IMR-90 (cell line): ENCODE measurements at regions not wholly inside any gene's neighbourhood (a gene's known extent, or its start where the extent isn't known, plus 50 kb on each side); places are given as distances from the start of the nearest gene placed in this dataset.

Experiments used
- ATAC-seq: fragments of 200-7000 bp; cut with Tn5 transposase; 2 replicates; pipeline ENCODE4 v1.9.1; 2020; ENCODE audit warnings: low read depth, mild to moderate bottlenecking, moderate library complexity
- BruUV-seq: library from RNA; stranded (reverse); fragments of 400-500 nt; replicated peaks from 2 replicates; lab custom pipeline; 2021; lab: Mats Ljungman, UMichigan
- CTCF ChIA-PET: fragments of 300-600 bp; formaldehyde crosslinking; extraction: SDS; loops from one replicate; lab custom pipeline; 2021; ENCODE audit warnings: antibody characterized with exemption; lab: Yijun Ruan, JAX
- POLR2A ChIA-PET: fragments of 300-600 bp; sonication (Branson Sonifier 250); formaldehyde crosslinking; loops from one replicate; lab custom pipeline; 2022; ENCODE audit warnings: antibody characterized with exemption; ENCODE audit not compliant: unreplicated experiment; lab: Charles Lee
- DNase-seq: peaks from one replicate; pipeline ENCODE4 v3.0.0; 2013
- H2AFZ ChIP-seq: replicated peaks from 2 replicates; pipeline ENCODE3; 2013; ENCODE audit warnings: low read length, mild to moderate bottlenecking; ENCODE audit not compliant: poor library complexity
- H2AK5ac ChIP-seq: 2 replicates; pipeline ENCODE4 v1.6.1; 2013; ENCODE audit warnings: low read depth, low read length, inconsistent platforms
- H2AK9ac ChIP-seq: replicated peaks from 2 replicates; pipeline ENCODE3; 2013; ENCODE audit warnings: mild to moderate bottlenecking, low read depth, low read length, moderate library complexity; ENCODE audit not compliant: poor library complexity
- H2BK120ac ChIP-seq: 2 replicates; pipeline ENCODE4 v1.6.1; 2013; ENCODE audit warnings: low read depth, low read length, inconsistent platforms
- H2BK15ac ChIP-seq: 3 replicates; pipeline ENCODE4 v1.6.1; 2013; ENCODE audit warnings: low read depth, low read length, inconsistent platforms
- H2BK20ac ChIP-seq: 2 replicates; pipeline ENCODE4 v1.6.1; 2013; ENCODE audit warnings: low read depth, mild to moderate bottlenecking, inconsistent platforms, low read length, moderate library complexity
- H2BK5ac ChIP-seq: 2 replicates; pipeline ENCODE4 v1.6.1; 2013; ENCODE audit warnings: mild to moderate bottlenecking, low read depth, low read length, inconsistent platforms; ENCODE audit not compliant: poor library complexity, severe bottlenecking
- H3K14ac ChIP-seq: replicated peaks from 2 replicates; pipeline ENCODE4 v1.6.1; 2013; ENCODE audit warnings: low read depth, low read length, inconsistent platforms
- H3K18ac ChIP-seq: 2 replicates; pipeline ENCODE4 v1.6.1; 2013; ENCODE audit warnings: low read depth, low read length, control low read depth
- H3K23ac ChIP-seq: 2 replicates; pipeline ENCODE4 v1.6.1; 2013; ENCODE audit warnings: low read depth, low read length, inconsistent platforms
- H3K27ac ChIP-seq: 2 replicates; pipeline ENCODE4 v1.5.1; 2013; ENCODE audit warnings: mild to moderate bottlenecking, control low read depth, low read length; ENCODE audit not compliant: insufficient read depth
- H3K27me3 ChIP-seq: 2 replicates; pipeline ENCODE4 v1.6.1; 2013; ENCODE audit warnings: low read length; ENCODE audit not compliant: control insufficient read depth, insufficient read depth
- H3K36me3 ChIP-seq: 2 replicates; pipeline ENCODE4 v1.6.1; 2013; ENCODE audit warnings: low read length, mixed read lengths; ENCODE audit not compliant: control insufficient read depth, insufficient read depth
- H3K4ac ChIP-seq: 2 replicates; pipeline ENCODE4 v1.6.1; 2013; ENCODE audit warnings: low read depth, low read length, inconsistent platforms
- H3K4me1 ChIP-seq: 2 replicates; pipeline ENCODE4 v1.6.1; 2013; ENCODE audit warnings: low read length, mixed read lengths; ENCODE audit not compliant: control insufficient read depth, insufficient read depth
- H3K4me2 ChIP-seq: 2 replicates; pipeline ENCODE4 v1.6.1; 2013; ENCODE audit warnings: low read depth, mild to moderate bottlenecking, control low read depth, low read length, moderate library complexity
- H3K4me3 ChIP-seq: 2 replicates; pipeline ENCODE4 v1.5.1; 2013; ENCODE audit warnings: low read depth, mild to moderate bottlenecking, control low read depth, low read length, moderate library complexity; ENCODE audit not compliant: insufficient read depth
- H3K56ac ChIP-seq: 2 replicates; pipeline ENCODE4 v1.6.1; 2013; ENCODE audit warnings: low read length, inconsistent platforms; ENCODE audit not compliant: insufficient read depth; ENCODE audit errors: extremely low read depth
- H3K79me1 ChIP-seq, 2 experiments: 2 replicates each; pipeline ENCODE4 v1.6.1; 2013; ENCODE audit warnings: low read length in 2 of 2, inconsistent platforms in 1 of 2, low read depth in 1 of 2
- H3K9ac ChIP-seq: 2 replicates; pipeline ENCODE4 v1.6.1; 2013; ENCODE audit warnings: low read depth, low read length, control low read depth
- H3K9me1 ChIP-seq: 2 replicates; pipeline ENCODE4 v1.6.1; 2013; ENCODE audit warnings: low read length, inconsistent platforms; ENCODE audit not compliant: insufficient read depth
- H3K9me3 ChIP-seq: 2 replicates; pipeline ENCODE4 v1.6.1; 2013; ENCODE audit warnings: low read length; ENCODE audit not compliant: control insufficient read depth, insufficient read depth
- H4K20me1 ChIP-seq: 2 replicates; pipeline ENCODE4 v1.6.1; 2013; ENCODE audit warnings: low read length, inconsistent platforms; ENCODE audit not compliant: insufficient read depth
- H4K5ac ChIP-seq: 2 replicates; pipeline ENCODE4 v1.6.1; 2013; ENCODE audit warnings: mild to moderate bottlenecking, low read depth, low read length, control low read depth
- H4K8ac ChIP-seq, 2 experiments: 2 replicates each; pipeline ENCODE4 v1.6.1; 2013; ENCODE audit warnings: low read depth in 2 of 2, low read length in 2 of 2, control low read depth in 1 of 2, inconsistent platforms in 1 of 2
- H4K91ac ChIP-seq: 2 replicates; pipeline ENCODE4 v1.6.1; 2013; ENCODE audit warnings: low read depth, low read length, inconsistent platforms; ENCODE audit not compliant: insufficient read depth
- BHLHE40 ChIP-seq: fragments of 150-350 bp; IDR thresholded peaks from 2 replicates; pipeline ENCODE4 v1.6.1; 2016; ENCODE audit warnings: mild to moderate bottlenecking, low read depth, low read length
- CEBPB ChIP-seq: IDR thresholded peaks from 2 replicates; pipeline ENCODE4 v1.6.1; 2012; ENCODE audit warnings: low read depth, low read length, improper control_type of control experiment
- CHD1 ChIP-seq: IDR thresholded peaks from 2 replicates; pipeline ENCODE4 v1.6.1; 2012; ENCODE audit warnings: low read depth, low read length, improper control_type of control experiment
- FOS ChIP-seq: fragments of 150-350 bp; IDR thresholded peaks from 2 replicates; pipeline ENCODE4 v1.6.1; 2016; ENCODE audit warnings: low read depth, low read length
- MAFK ChIP-seq: IDR thresholded peaks from 2 replicates; pipeline ENCODE4 v1.6.1; 2012; ENCODE audit warnings: low read depth, low read length, improper control_type of control experiment
- MAZ ChIP-seq: IDR thresholded peaks from 2 replicates; pipeline ENCODE4 v1.6.1; 2012; ENCODE audit warnings: low read depth, mild to moderate bottlenecking, low read length, improper control_type of control experiment, moderate library complexity, borderline replicate concordance
- MXI1 ChIP-seq: IDR thresholded peaks from 2 replicates; pipeline ENCODE4 v1.6.1; 2012; ENCODE audit warnings: low read depth, mild to moderate bottlenecking, low read length, moderate library complexity, borderline replicate concordance
- NFE2L2 ChIP-seq: fragments of 150-350 bp; IDR thresholded peaks from 2 replicates; pipeline ENCODE4 v1.6.1; 2016; ENCODE audit warnings: low read depth, mild to moderate bottlenecking, low read length
- POLR2A ChIP-seq: IDR thresholded peaks from 2 replicates; pipeline ENCODE4 v1.6.1; 2012; ENCODE audit warnings: mild to moderate bottlenecking, low read depth, low read length
- RAD21 ChIP-seq: IDR thresholded peaks from 2 replicates; pipeline ENCODE4 v1.6.1; 2012; ENCODE audit warnings: low read length, improper control_type of control experiment
- RCOR1 ChIP-seq: IDR thresholded peaks from 2 replicates; pipeline ENCODE4 v1.6.1; 2012; ENCODE audit warnings: mild to moderate bottlenecking, low read length, improper control_type of control experiment; ENCODE audit not compliant: insufficient replicate concordance
- RFX5 ChIP-seq: IDR thresholded peaks from 2 replicates; pipeline ENCODE4 v1.8.0; 2012; ENCODE audit warnings: low read depth, mild to moderate bottlenecking, low read length, moderate library complexity
- SMC3 ChIP-seq: fragments of 150-350 bp; IDR thresholded peaks from 2 replicates; pipeline ENCODE4 v1.6.1; 2016; ENCODE audit warnings: low read depth, mild to moderate bottlenecking, antibody characterized with exemption, low read length, moderate library complexity
- dilution Hi-C: fragments of 300-500 bp; cut with HindIII; formaldehyde crosslinking; loops from one replicate; pipeline ENCODE4 v1.14.3; 2018; ENCODE audit warnings: low sequenced_read_pairs; ENCODE audit not compliant: unreplicated experiment
- in situ Hi-C: fragments of 300-500 bp; cut with MboI; formaldehyde crosslinking; loops from 3 replicates; pipeline ENCODE4 v1.14.3; 2019; ENCODE audit warnings: low sequenced_read_pairs, inconsistent platforms, mixed read lengths
- intact Hi-C: fragments of 100-400 bp; cut with micrococcal nuclease; formaldehyde crosslinking; loops from 2 replicates; pipeline ENCODE4 v1.10.0; 2022
- TF ChIP-seq, protein P1 (sequence below): conservative IDR thresholded peaks from 2 replicates; pipeline ENCODE4 v1.5.1; 2012; ENCODE audit warnings: mild to moderate bottlenecking, low read depth, low read length, improper control_type of control experiment
- TF ChIP-seq, protein P2 (sequence below): fragments of 150-350 bp; IDR thresholded peaks from 2 replicates; pipeline ENCODE4 v1.6.1; 2017; ENCODE audit warnings: mild to moderate bottlenecking, antibody characterized with exemption, low read length, low read depth
- TF ChIP-seq, protein P3 (sequence below): fragments of 150-350 bp; IDR thresholded peaks from 2 replicates; pipeline ENCODE4 v1.6.1; 2016; ENCODE audit warnings: low read depth, mild to moderate bottlenecking, low read length, moderate library complexity, borderline replicate concordance

DNA sequence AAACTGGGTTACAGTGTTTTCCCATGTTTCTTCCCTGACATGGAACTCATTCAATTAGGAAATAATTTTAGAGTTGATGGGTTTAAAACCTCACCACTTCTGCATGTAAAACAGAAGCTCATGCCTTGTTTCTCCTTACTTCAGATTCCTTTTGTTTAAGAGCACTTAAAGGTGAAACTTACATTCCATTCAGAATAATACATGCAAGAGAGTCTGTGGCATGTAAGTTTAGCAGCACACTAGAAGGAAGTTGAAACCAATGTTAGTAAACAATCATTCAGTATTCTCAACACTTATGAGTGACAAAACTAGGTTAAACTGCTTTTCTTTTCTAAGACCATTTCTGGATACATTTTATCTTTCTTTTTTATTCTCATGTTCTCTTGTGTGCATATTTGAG lies 495.6 kb upstream of the PTCHD4 start:
- Histone ChIP-seq H4K5ac (no peak overlapping the region), H2AK5ac (no peak overlapping the region), H3K36me3 (no peaks in the 10 kb centered on the region), H3K9ac (no peak overlapping the region), H3K4me1 (no peaks in the 10 kb centered on the region), H3K9me3 (no peaks in the 10 kb centered on the region), H3K27me3 (no peaks in the 10 kb centered on the region; the same call in 1 of the 2 replicates), H3K14ac (no peak overlapping the region), H3K18ac (no peak overlapping the region), H2AFZ (no peak overlapping the region), H3K79me1 (no peaks in the 10 kb centered on the region), H4K20me1 (no peaks in the 10 kb centered on the region), H3K9me1 (no peaks in the 10 kb centered on the region), H3K4me3 (no peak overlapping the region), H3K23ac (no peak overlapping the region), H2BK120ac (no peak overlapping the region), H3K4me2 (no peak overlapping the region), H2BK20ac (no peak overlapping the region), H3K27ac (no peak overlapping the region), H3K56ac (no peak overlapping the region), H2BK15ac (no peak overlapping the region), H3K4ac (no peak overlapping the region), H4K91ac (no peak overlapping the region), H4K8ac (no peak overlapping the region), H2AK9ac (no peak overlapping the region), H2BK5ac (no peak overlapping the region)
- BruUV-seq = no TSS peak
- intact Hi-C loops (no loop called here), in situ Hi-C loops (no loop called here), dilution Hi-C loops (no loop called here)
- ATAC-seq (no peak), DNase-seq (no peak)
- no peak for TF ChIP-seq MXI1
- TF ChIP-seq CHD1 = no peak
- TF ChIP-seq BHLHE40 = no peak
- TF ChIP-seq POLR2A = no peak
- no peak for TF ChIP-seq RFX5
- TF ChIP-seq CEBPB = no peak
- no peak for TF ChIP-seq FOS
- TF ChIP-seq, protein P1, sequence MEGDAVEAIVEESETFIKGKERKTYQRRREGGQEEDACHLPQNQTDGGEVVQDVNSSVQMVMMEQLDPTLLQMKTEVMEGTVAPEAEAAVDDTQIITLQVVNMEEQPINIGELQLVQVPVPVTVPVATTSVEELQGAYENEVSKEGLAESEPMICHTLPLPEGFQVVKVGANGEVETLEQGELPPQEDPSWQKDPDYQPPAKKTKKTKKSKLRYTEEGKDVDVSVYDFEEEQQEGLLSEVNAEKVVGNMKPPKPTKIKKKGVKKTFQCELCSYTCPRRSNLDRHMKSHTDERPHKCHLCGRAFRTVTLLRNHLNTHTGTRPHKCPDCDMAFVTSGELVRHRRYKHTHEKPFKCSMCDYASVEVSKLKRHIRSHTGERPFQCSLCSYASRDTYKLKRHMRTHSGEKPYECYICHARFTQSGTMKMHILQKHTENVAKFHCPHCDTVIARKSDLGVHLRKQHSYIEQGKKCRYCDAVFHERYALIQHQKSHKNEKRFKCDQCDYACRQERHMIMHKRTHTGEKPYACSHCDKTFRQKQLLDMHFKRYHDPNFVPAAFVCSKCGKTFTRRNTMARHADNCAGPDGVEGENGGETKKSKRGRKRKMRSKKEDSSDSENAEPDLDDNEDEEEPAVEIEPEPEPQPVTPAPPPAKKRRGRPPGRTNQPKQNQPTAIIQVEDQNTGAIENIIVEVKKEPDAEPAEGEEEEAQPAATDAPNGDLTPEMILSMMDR = no peak
- TF ChIP-seq RCOR1 = no peak
- no peak for TF ChIP-seq MAZ
- no peak for TF ChIP-seq RAD21
- TF ChIP-seq NFE2L2 = no peak
- TF ChIP-seq SMC3 = no peak
- TF ChIP-seq, protein P2, sequence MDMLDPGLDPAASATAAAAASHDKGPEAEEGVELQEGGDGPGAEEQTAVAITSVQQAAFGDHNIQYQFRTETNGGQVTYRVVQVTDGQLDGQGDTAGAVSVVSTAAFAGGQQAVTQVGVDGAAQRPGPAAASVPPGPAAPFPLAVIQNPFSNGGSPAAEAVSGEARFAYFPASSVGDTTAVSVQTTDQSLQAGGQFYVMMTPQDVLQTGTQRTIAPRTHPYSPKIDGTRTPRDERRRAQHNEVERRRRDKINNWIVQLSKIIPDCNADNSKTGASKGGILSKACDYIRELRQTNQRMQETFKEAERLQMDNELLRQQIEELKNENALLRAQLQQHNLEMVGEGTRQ = no peak
- TF ChIP-seq, protein P3, sequence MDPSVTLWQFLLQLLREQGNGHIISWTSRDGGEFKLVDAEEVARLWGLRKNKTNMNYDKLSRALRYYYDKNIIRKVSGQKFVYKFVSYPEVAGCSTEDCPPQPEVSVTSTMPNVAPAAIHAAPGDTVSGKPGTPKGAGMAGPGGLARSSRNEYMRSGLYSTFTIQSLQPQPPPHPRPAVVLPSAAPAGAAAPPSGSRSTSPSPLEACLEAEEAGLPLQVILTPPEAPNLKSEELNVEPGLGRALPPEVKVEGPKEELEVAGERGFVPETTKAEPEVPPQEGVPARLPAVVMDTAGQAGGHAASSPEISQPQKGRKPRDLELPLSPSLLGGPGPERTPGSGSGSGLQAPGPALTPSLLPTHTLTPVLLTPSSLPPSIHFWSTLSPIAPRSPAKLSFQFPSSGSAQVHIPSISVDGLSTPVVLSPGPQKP = no peak
- no peak for TF ChIP-seq MAFK
- POLR2A ChIA-PET = no interaction called here
- CTCF ChIA-PET = interaction anchor here (0.6 kb wide), 2 partner anchors 9 to 198 kb away, joined by 3 to 5 read pairs; no protein-coding TSS in a partner anchor
